SK-N-SH treated with all-trans-retinoic acid at 6 μM for 48 hours (cell line): ENCODE measurements at regions not wholly inside any gene's neighbourhood (a gene's known extent, or its start where the extent isn't known, plus 50 kb on each side); places are given as distances from the start of the nearest gene placed in this dataset.

ENCODE experiments used
- ATAC-seq: fragments of 200-7000 bp; cut with Tn5 transposase; 3 replicates; pipeline ENCODE4 v1.9.1; 2020; ENCODE audit warnings: mild to moderate bottlenecking, moderate library complexity
- BACH2 ChIP-seq: fragments of 250-450 bp; sonication (Bioruptor Pico); IDR thresholded peaks from 2 replicates; pipeline ENCODE4 v1.9.0; 2021; ENCODE audit warnings: mild to moderate bottlenecking, borderline replicate concordance
- CSDC2 ChIP-seq: fragments of 250-450 bp; sonication (Bioruptor Pico); IDR thresholded peaks from 2 replicates; pipeline ENCODE4 v1.5.0; 2020; ENCODE audit warnings: mild to moderate bottlenecking, moderate library complexity
- ESRRG ChIP-seq: fragments of 250-450 bp; sonication (Bioruptor Pico); IDR thresholded peaks from 2 replicates; pipeline ENCODE4 v1.6.1; 2021; ENCODE audit warnings: mild to moderate bottlenecking
- ISL1 ChIP-seq: fragments of 250-450 bp; sonication (Bioruptor Pico); IDR thresholded peaks from 2 replicates; pipeline ENCODE4 v2.1.2; 2022; ENCODE audit warnings: mild to moderate bottlenecking, moderate library complexity
- OSR1 ChIP-seq: fragments of 250-450 bp; sonication (Bioruptor Pico); IDR thresholded peaks from 2 replicates; pipeline ENCODE4 v1.8.0; 2022; ENCODE audit warnings: moderate library complexity, mild to moderate bottlenecking, inconsistent platforms
- RARB ChIP-seq: fragments of 250-450 bp; sonication (Bioruptor Pico); IDR thresholded peaks from 2 replicates; pipeline ENCODE4 v1.8.0; 2021; ENCODE audit warnings: mild to moderate bottlenecking, moderate library complexity
- SNAI2 ChIP-seq: fragments of 250-450 bp; sonication (Bioruptor Pico); IDR thresholded peaks from 2 replicates; pipeline ENCODE4 v1.5.0; 2020; ENCODE audit warnings: mild to moderate bottlenecking, moderate library complexity
- TCF4 ChIP-seq: fragments of 250-450 bp; sonication (Bioruptor Pico); IDR thresholded peaks from 2 replicates; pipeline ENCODE4 v1.8.0; 2021; ENCODE audit warnings: mild to moderate bottlenecking, moderate library complexity, borderline replicate concordance
- TOX ChIP-seq: fragments of 250-450 bp; sonication (Bioruptor Pico); IDR thresholded peaks from 2 replicates; pipeline ENCODE4 v1.8.0; 2021; ENCODE audit warnings: mild to moderate bottlenecking, moderate library complexity, borderline replicate concordance
- ZC3H10 ChIP-seq: fragments of 250-450 bp; sonication (Bioruptor Pico); IDR thresholded peaks from 2 replicates; pipeline ENCODE4 v1.5.1; 2021; ENCODE audit warnings: mild to moderate bottlenecking, moderate library complexity
- ZFP3 ChIP-seq: fragments of 250-450 bp; sonication (Bioruptor Pico); IDR thresholded peaks from 2 replicates; pipeline ENCODE4 v1.5.0; 2020; ENCODE audit warnings: mild to moderate bottlenecking, moderate library complexity
- ZFP30 ChIP-seq: fragments of 450-650 bp; formaldehyde crosslinking; IDR thresholded peaks from 2 replicates; pipeline ENCODE4 v1.5.0; 2022; ENCODE audit warnings: mild to moderate bottlenecking, moderate library complexity
- ZNF70 ChIP-seq: fragments of 450-650 bp; formaldehyde crosslinking; IDR thresholded peaks from 2 replicates; pipeline ENCODE4 v1.5.0; 2020; ENCODE audit warnings: mild to moderate bottlenecking, moderate library complexity
- ZNF8 ChIP-seq: fragments of 450-650 bp; formaldehyde crosslinking; IDR thresholded peaks from 2 replicates; pipeline ENCODE4 v1.5.0; 2020; ENCODE audit warnings: mild to moderate bottlenecking, moderate library complexity
- TF ChIP-seq, protein P1 (sequence below): fragments of 250-450 bp; sonication (Bioruptor Pico); IDR thresholded peaks from 2 replicates; pipeline ENCODE4 v1.5.0; 2020; ENCODE audit warnings: mild to moderate bottlenecking, moderate library complexity
- TF ChIP-seq, protein P2 (sequence below): fragments of 250-450 bp; sonication (Bioruptor Pico); IDR thresholded peaks from 2 replicates; pipeline ENCODE4 v1.5.1; 2020; ENCODE audit warnings: low read depth, mild to moderate bottlenecking, moderate library complexity
- TF ChIP-seq, protein P3 (sequence below): fragments of 250-450 bp; sonication (Bioruptor Pico); IDR thresholded peaks from 2 replicates; pipeline ENCODE4 v1.5.1; 2021; ENCODE audit warnings: mild to moderate bottlenecking, moderate library complexity

DNA sequence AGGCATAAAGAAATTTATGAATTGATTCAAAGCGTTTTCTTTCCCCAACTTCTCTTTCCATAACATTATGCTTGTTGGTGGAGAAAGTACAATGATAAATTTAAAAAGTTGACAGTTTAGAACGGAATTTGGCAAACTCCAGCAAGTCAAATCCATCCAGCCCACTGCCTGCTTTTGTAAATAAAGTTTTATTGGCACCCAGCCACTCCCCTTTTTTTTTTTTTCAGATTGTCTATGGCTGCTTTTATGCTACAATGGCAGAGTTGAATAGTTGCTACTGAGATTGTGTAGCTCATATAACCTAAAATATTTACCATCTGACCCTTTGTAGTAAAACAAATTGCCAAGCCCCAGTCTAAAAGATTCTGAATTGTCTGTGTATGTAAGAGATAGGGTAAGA lies 112.8 kb upstream of the RBMS3 start:
- no peak for TF ChIP-seq ZFP3 (CRISPR knock-in tag)
- TF ChIP-seq ZC3H10 (CRISPR knock-in tag): no peak
- no peak for TF ChIP-seq ISL1
- TF ChIP-seq, protein P1, sequence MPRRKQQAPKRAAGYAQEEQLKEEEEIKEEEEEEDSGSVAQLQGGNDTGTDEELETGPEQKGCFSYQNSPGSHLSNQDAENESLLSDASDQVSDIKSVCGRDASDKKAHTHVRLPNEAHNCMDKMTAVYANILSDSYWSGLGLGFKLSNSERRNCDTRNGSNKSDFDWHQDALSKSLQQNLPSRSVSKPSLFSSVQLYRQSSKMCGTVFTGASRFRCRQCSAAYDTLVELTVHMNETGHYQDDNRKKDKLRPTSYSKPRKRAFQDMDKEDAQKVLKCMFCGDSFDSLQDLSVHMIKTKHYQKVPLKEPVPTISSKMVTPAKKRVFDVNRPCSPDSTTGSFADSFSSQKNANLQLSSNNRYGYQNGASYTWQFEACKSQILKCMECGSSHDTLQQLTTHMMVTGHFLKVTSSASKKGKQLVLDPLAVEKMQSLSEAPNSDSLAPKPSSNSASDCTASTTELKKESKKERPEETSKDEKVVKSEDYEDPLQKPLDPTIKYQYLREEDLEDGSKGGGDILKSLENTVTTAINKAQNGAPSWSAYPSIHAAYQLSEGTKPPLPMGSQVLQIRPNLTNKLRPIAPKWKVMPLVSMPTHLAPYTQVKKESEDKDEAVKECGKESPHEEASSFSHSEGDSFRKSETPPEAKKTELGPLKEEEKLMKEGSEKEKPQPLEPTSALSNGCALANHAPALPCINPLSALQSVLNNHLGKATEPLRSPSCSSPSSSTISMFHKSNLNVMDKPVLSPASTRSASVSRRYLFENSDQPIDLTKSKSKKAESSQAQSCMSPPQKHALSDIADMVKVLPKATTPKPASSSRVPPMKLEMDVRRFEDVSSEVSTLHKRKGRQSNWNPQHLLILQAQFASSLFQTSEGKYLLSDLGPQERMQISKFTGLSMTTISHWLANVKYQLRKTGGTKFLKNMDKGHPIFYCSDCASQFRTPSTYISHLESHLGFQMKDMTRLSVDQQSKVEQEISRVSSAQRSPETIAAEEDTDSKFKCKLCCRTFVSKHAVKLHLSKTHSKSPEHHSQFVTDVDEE (CRISPR knock-in tag): no peak
- no peak for TF ChIP-seq SNAI2 (CRISPR knock-in tag)
- TF ChIP-seq CSDC2 (CRISPR knock-in tag): no peak
- ATAC-seq: no peak

DNA sequence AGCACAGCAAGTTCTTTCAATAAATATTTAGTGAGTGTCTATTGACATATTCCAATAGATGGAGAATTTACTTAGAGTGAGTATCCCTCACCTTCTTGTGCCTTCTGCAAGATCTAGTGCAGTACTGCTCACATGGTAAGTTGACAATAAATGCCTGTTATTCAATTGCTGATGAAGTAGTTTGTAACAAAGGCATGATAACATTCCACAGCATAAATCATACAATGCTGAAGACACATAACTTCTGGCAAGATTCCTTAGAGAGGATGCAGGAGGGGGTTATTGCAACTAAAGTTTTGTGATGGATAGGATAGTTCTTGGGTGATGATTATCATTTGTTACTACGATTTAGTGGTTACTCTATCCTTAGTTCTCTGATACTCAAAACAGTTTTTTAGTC lies 112.2 kb upstream of the RBMS3 start:
- peak; percentile 65 for ATAC-seq
- TF ChIP-seq TOX (CRISPR knock-in tag) (peak; percentile 5; the same call in 1 of the 2 replicates), ISL1 (peak; percentile 79)
- TF ChIP-seq, protein P1 (CRISPR knock-in tag): no peak

DNA sequence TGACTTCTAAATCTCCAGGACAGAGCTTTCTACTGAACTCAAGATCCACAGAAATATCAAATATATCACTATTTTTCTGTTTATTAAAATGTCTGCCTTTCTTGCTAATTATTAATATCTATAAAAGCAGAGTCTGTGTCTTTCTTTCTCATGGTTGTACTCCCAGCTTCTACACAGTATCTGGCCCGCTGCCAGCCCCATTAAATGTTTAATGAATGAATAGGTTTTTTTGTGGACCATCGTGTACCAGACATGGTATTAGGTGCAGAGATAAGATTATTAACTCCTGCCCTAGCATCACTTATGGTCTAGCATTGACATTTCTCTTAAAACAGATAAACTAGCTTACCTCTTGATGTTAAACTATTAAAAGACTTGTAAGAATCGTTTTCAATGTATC lies 111.4 kb upstream of the RBMS3 start:
- TF ChIP-seq TOX (CRISPR knock-in tag) (no peak), OSR1 (no peak), SNAI2 (CRISPR knock-in tag) (no peak), ZFP3 (CRISPR knock-in tag) (no peak), BACH2 (CRISPR knock-in tag) (no peak), TCF4 (no peak), ESRRG (CRISPR knock-in tag) (no peak), ISL1 (no peak), ZNF8 (no peak), RARB (CRISPR knock-in tag) (no peak)
- TF ChIP-seq, protein P1 (CRISPR knock-in tag): no peak
- TF ChIP-seq, protein P2, sequence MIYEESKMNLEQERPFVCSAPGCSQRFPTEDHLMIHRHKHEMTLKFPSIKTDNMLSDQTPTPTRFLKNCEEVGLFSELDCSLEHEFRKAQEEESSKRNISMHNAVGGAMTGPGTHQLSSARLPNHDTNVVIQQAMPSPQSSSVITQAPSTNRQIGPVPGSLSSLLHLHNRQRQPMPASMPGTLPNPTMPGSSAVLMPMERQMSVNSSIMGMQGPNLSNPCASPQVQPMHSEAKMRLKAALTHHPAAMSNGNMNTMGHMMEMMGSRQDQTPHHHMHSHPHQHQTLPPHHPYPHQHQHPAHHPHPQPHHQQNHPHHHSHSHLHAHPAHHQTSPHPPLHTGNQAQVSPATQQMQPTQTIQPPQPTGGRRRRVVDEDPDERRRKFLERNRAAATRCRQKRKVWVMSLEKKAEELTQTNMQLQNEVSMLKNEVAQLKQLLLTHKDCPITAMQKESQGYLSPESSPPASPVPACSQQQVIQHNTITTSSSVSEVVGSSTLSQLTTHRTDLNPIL (CRISPR knock-in tag): no peak
- no peak for ATAC-seq

DNA sequence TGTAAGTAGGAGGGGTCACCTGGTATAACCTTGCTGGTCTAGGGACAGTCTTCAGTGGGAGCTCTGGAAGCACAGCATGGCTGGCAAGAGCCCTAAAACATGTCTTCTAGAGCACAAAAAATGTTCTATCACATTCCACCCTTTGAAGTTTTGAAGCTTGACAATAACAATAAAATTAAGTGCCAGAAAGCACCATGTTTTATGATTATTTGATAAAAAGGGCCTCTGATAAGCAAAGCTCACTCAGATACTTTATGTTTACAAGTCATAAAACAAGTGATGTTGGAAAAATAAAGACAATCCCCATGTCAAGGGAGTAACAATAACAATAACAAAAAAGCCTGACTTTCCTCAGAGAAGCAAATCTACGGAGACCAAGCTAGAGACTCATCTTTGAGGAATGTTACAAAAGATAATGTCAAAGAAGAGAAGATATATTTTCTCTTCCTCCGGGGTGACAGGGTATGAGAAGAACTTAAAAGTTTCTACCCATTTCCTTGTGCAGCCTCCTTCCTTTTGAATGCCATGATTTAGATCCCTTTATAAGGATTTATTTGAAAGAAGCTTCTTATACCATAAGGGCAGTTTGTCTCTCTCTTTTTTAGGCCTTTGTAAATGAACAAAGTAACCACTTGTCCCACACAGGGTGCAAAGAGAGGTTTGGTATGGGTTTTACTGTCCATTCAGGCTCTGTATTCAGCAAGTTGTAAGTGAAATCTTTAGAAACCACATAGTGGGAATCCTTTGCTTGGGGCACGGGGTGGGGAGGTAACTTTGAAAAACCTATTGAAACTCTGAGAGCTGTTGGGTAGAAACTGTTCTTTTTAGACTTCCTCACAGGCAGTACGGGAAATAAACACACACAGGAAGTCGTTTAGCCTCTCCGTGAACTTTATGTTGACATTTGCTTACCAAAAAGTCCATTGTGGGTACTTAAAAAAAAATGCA lies 109.6 kb upstream of the RBMS3 start:
- peak; percentile 84 for ATAC-seq
- TF ChIP-seq ZFP30 (no peak), ISL1 (peak; percentile 58), SNAI2 (CRISPR knock-in tag) (no peak)

DNA sequence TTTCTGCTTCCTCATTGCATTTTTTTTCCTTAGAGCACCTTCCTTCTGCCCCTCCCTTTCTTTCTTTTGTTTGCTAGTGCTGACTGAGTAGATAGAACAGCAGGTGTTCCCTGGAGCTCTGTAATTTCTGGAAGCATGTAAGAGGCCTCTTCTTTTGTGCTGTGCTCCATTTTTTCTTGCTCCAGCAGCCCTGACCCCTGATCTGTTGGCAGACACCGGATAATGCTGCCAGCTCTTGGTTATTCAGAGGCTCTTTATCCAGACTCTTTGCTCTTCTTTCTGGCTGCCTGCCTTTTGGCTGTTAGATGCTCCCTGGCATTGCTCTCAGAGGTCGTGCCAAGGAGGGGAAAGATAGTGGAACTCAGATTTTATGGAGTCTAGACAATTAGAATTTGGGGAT lies 104.4 kb upstream of the RBMS3 start:
- peak; percentile 64 for ATAC-seq
- TF ChIP-seq ZFP30: peak; percentile 34; the same call in 1 of the 2 replicates
- TF ChIP-seq ZNF70: peak; percentile 89
- TF ChIP-seq, protein P3, sequence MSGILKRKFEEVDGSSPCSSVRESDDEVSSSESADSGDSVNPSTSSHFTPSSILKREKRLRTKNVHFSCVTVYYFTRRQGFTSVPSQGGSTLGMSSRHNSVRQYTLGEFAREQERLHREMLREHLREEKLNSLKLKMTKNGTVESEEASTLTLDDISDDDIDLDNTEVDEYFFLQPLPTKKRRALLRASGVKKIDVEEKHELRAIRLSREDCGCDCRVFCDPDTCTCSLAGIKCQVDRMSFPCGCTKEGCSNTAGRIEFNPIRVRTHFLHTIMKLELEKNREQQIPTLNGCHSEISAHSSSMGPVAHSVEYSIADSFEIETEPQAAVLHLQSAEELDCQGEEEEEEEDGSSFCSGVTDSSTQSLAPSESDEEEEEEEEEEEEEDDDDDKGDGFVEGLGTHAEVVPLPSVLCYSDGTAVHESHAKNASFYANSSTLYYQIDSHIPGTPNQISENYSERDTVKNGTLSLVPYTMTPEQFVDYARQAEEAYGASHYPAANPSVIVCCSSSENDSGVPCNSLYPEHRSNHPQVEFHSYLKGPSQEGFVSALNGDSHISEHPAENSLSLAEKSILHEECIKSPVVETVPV: no peak
